ENCODE measurements at regions not wholly inside any gene's neighbourhood (a gene's known extent, or its start where the extent isn't known, plus 50 kb on each side); places are given as distances from the start of the nearest gene placed in this dataset.

DNA sequence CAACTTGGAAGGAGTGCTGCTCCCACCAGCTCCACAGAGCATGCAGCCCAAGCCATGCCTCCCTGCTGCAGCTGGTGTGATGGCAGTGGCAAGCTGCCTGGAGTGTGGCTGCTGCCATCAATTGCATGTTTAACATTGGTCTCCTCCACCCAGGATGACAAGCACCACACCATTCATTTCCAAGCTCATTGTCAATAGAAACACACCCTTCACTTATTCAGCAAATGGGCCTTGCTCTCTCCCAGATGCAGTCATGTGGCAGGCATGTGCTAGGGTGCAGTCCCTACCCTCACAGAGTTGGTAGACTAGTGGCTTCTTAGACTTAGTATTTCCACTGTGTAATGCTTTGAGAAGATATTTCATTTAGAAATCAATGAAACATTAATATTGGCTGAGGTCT lies 70.8 kb upstream of the FGF14 start:
- no peak for TF ChIP-seq CTCF (IDR thresholded peaks at IDR 0.05; ENCODE audit: insufficient read depth, low read length)
- no peak for TF ChIP-seq GABPA (IDR thresholded peaks at IDR 0.05; ENCODE audit: low read depth)
- no peak for TF ChIP-seq POLR2AphosphoS5 (IDR thresholded peaks at IDR 0.05; ENCODE audit: low read depth)

All from HL-60 (cell line).